Breast epithelium (tissue), 3 donors: ENCODE measurements at regions not wholly inside any gene's neighbourhood (a gene's known extent, or its start where the extent isn't known, plus 50 kb on each side); places are given as distances from the start of the nearest gene placed in this dataset.

Experiments
- POLR2A ChIP-seq: fragments of 450-650 bp; IDR thresholded peaks from one replicate; pipeline ENCODE4 v1.6.1; 2016; ENCODE audit warnings: antibody characterized with exemption, mild to moderate bottlenecking, moderate library complexity
- POLR2AphosphoS5 ChIP-seq, 3 donors: sonication (generic); formaldehyde crosslinking; IDR thresholded peaks; one replicate each; pipeline ENCODE4 v1.6.1; 2017; ENCODE audit warnings: antibody characterized with exemption in 3 of 3
- TF ChIP-seq, protein P1 (sequence below), 3 donors: fragments of 450-650 bp; IDR thresholded peaks; one replicate each; pipeline ENCODE4 v1.5.1; 2016 to 2017; ENCODE audit warnings: antibody characterized with exemption in 3 of 3, mild to moderate bottlenecking in 3 of 3, moderate library complexity in 3 of 3

DNA sequence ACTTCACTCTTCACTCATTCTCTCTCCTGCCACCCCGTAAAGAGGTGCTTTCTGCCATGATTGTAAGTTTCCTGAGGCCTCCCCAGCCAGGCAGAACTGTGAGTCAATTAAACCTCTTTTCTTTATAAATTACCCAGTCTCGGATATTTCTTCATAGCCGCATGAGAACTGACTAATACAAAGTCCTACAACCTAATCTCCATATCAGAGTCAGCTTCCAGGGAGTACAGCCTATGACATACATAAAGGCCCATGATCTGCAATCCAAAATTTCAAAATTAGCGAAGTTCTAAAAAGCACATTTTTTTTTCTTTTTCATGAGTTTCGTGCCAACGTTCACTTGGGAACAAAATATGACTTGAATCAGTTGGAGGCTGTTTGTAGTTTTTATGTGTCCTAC lies 256.9 kb upstream of the DUSP10 start:
- TF ChIP-seq POLR2A (no peak), POLR2AphosphoS5 (IDR thresholded peaks at IDR 0.05) (no peak)
- TF ChIP-seq, protein P1, sequence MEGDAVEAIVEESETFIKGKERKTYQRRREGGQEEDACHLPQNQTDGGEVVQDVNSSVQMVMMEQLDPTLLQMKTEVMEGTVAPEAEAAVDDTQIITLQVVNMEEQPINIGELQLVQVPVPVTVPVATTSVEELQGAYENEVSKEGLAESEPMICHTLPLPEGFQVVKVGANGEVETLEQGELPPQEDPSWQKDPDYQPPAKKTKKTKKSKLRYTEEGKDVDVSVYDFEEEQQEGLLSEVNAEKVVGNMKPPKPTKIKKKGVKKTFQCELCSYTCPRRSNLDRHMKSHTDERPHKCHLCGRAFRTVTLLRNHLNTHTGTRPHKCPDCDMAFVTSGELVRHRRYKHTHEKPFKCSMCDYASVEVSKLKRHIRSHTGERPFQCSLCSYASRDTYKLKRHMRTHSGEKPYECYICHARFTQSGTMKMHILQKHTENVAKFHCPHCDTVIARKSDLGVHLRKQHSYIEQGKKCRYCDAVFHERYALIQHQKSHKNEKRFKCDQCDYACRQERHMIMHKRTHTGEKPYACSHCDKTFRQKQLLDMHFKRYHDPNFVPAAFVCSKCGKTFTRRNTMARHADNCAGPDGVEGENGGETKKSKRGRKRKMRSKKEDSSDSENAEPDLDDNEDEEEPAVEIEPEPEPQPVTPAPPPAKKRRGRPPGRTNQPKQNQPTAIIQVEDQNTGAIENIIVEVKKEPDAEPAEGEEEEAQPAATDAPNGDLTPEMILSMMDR (IDR thresholded peaks at IDR 0.05): no peak
